Ishikawa (cell line): ENCODE measurements at regions not wholly inside any gene's neighbourhood (a gene's known extent, or its start where the extent isn't known, plus 50 kb on each side); places are given as distances from the start of the nearest gene placed in this dataset.

Source experiments
- CEBPB ChIP-seq: IDR thresholded peaks from 2 replicates; pipeline ENCODE4 v1.6.1; 2012
- CREB1 ChIP-seq: IDR thresholded peaks from 2 replicates; pipeline ENCODE4 v1.6.1; 2012; ENCODE audit warnings: low read depth
- EGR1 ChIP-seq: IDR thresholded peaks from 2 replicates; pipeline ENCODE4 v1.6.1; 2012
- EP300 ChIP-seq: IDR thresholded peaks from 2 replicates; pipeline ENCODE4 v1.6.1; 2012; ENCODE audit warnings: borderline replicate concordance
- FOXM1 ChIP-seq: IDR thresholded peaks from 2 replicates; pipeline ENCODE4 v1.6.1; 2012; ENCODE audit warnings: low read depth, borderline replicate concordance
- MAX ChIP-seq: IDR thresholded peaks from 2 replicates; pipeline ENCODE4 v1.6.1; 2012
- NFIC ChIP-seq: IDR thresholded peaks from 2 replicates; pipeline ENCODE4 v1.6.1; 2012
- RAD21 ChIP-seq: IDR thresholded peaks from 2 replicates; pipeline ENCODE4 v1.6.1; 2012; ENCODE audit warnings: low read depth
- REST ChIP-seq: IDR thresholded peaks from 2 replicates; pipeline ENCODE4 v1.6.1; 2012; ENCODE audit warnings: low read depth, mild to moderate bottlenecking
- TAF1 ChIP-seq: IDR thresholded peaks from 2 replicates; pipeline ENCODE4 v1.6.1; 2012; ENCODE audit warnings: low read depth, mild to moderate bottlenecking
- TCF12 ChIP-seq: IDR thresholded peaks from 2 replicates; pipeline ENCODE4 v1.6.1; 2012; ENCODE audit warnings: low read depth
- TEAD4 ChIP-seq: IDR thresholded peaks from 2 replicates; pipeline ENCODE4 v1.6.1; 2012
- USF1 ChIP-seq: IDR thresholded peaks from 2 replicates; pipeline ENCODE4 v1.6.1; 2012
- YY1 ChIP-seq: IDR thresholded peaks from 2 replicates; pipeline ENCODE4 v1.6.1; 2012; ENCODE audit warnings: low read depth
- ZBTB7A ChIP-seq: IDR thresholded peaks from 2 replicates; pipeline ENCODE4 v1.6.1; 2012; ENCODE audit warnings: low read depth

- no peak for TF ChIP-seq CEBPB
Observed at GRCh38 chr1:223471566-223471965, 78.4 kb downstream of the CCDC185 start.

- TF ChIP-seq TCF12 (no peak), FOXM1 (no peak), REST (no peak), TAF1 (no peak), YY1 (no peak), ZBTB7A (no peak), TEAD4 (no peak), CREB1 (no peak), RAD21 (no peak), EGR1 (no peak), CEBPB (no peak), MAX (no peak), USF1 (no peak), EP300 (no peak)
Observed at GRCh38 chr1:223472057-223472456, 78.8 kb downstream of the CCDC185 start.

- no peak for TF ChIP-seq TEAD4
Observed at GRCh38 chr1:223473601-223474344, 80.6 kb downstream of the CCDC185 start.

- TF ChIP-seq USF1 = no peak
- no peak for TF ChIP-seq YY1
- no peak for TF ChIP-seq ZBTB7A
- no peak for TF ChIP-seq REST
- TF ChIP-seq TEAD4 = no peak
- TF ChIP-seq TCF12 = no peak
- no peak for TF ChIP-seq FOXM1
- TF ChIP-seq CREB1 = no peak
- no peak for TF ChIP-seq TAF1
- no peak for TF ChIP-seq EGR1
- no peak for TF ChIP-seq MAX
- TF ChIP-seq CEBPB = no peak
- no peak for TF ChIP-seq RAD21
- TF ChIP-seq EP300 = no peak
- no peak for TF ChIP-seq NFIC
Observed at GRCh38 chr1:223474804-223475203, 81.6 kb downstream of the CCDC185 start.

GRCh38 chr1:223477456-223477855 lies 84.2 kb downstream of the CCDC185 start:
- TF ChIP-seq MAX (no peak), CEBPB (no peak), ZBTB7A (no peak), EP300 (no peak), REST (no peak), TCF12 (no peak), TEAD4 (no peak), TAF1 (no peak), RAD21 (no peak), CREB1 (no peak), FOXM1 (no peak), USF1 (no peak), YY1 (no peak), NFIC (no peak), EGR1 (no peak)
